ENCODE measurements at regions not wholly inside any gene's neighbourhood (a gene's known extent, or its start where the extent isn't known, plus 50 kb on each side); places are given as distances from the start of the nearest gene placed in this dataset.

- no peaks in the 10 kb centered on the region for H3K36me3 Mint-ChIP-seq (ENCODE audit: low read depth)
- no peak for ATAC-seq
- intact Hi-C loops (cut with micrococcal nuclease): no loop called here
- peaks cover 5% of the 10 kb centered on the region for H3K4me1 Mint-ChIP-seq (ENCODE audit: low read depth)
- ChIA-PET POLR2A (no interaction called here), CTCF (no interaction called here)
- no peak for DNase-seq
- H3K9me3 Mint-ChIP-seq: no peaks in the 10 kb centered on the region
- no peak overlapping the region for H3K27ac Mint-ChIP-seq
- H3K27me3 Mint-ChIP-seq: no peaks in the 10 kb centered on the region
- no peak for TF ChIP-seq CTCF (IDR thresholded peaks at IDR 0.05)
- no peak overlapping the region for H3K4me3 Mint-ChIP-seq
These were observed 58.8 kb upstream of the NUDT4 start for GRCh38 chr12:93318720-93319522.

DNA sequence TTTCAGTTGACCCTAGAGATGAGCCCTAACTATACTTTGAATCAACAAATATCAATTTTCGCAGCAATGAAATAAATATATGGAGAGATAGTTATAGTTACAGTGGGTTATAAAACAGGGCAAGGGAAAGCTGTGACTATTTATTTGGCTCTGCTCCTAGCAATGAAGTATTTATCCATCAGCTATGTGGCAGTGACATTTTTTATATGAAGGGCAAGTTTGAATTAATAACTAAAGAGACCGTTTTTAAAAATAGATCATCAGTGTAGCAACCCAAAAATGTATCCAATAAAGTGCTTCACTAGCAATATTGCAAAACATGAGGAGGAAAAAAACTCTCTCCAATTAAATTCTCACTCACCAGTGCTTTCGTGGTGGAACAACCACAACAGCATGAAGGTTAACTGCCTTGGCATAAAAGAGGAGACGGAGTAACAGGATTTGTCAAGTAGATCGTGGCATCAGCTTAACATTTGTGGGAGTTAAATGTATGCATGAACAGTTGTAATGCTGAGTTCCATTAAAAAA, 58.1 kb upstream of the NUDT4 start:
- no peak for DNase-seq
- intact Hi-C loops (cut with micrococcal nuclease): no loop called here
- CTCF ChIA-PET: no interaction called here
- H3K4me3 Mint-ChIP-seq: no peak overlapping the region
- no peaks in the 10 kb centered on the region for H3K36me3 Mint-ChIP-seq (ENCODE audit: low read depth)
- no peak for ATAC-seq
- H3K4me1 Mint-ChIP-seq (ENCODE audit: low read depth): peaks cover 5% of the 10 kb centered on the region
- no peaks in the 10 kb centered on the region for H3K27me3 Mint-ChIP-seq
- H3K9me3 Mint-ChIP-seq: no peaks in the 10 kb centered on the region
- H3K27ac Mint-ChIP-seq: no peak overlapping the region
- POLR2A ChIA-PET: no interaction called here
- no peak for TF ChIP-seq CTCF (IDR thresholded peaks at IDR 0.05)

- no peak for TF ChIP-seq CTCF (IDR thresholded peaks at IDR 0.05)
- Mint-ChIP-seq H3K36me3 (ENCODE audit: low read depth) (no peaks in the 10 kb centered on the region), H3K4me3 (no peak overlapping the region), H3K4me1 (ENCODE audit: low read depth) (no peaks in the 10 kb centered on the region), H3K9me3 (no peaks in the 10 kb centered on the region), H3K27me3 (no peaks in the 10 kb centered on the region), H3K27ac (no peak overlapping the region)
- intact Hi-C loops (cut with micrococcal nuclease): no loop called here
- DNase-seq (no peak), ATAC-seq (no peak)
- ChIA-PET POLR2A (interaction anchor here (0.6 kb wide), 1 partner anchor 217 kb away, joined by 3 read pairs; no protein-coding TSS in a partner anchor), CTCF (interaction anchor here (1.8 kb wide), 1 partner anchor 74 kb away, joined by 5 read pairs; no protein-coding TSS in a partner anchor)
These were observed 54.9 kb upstream of the NUDT4 start for GRCh38 chr12:93322784-93323183.

DNA sequence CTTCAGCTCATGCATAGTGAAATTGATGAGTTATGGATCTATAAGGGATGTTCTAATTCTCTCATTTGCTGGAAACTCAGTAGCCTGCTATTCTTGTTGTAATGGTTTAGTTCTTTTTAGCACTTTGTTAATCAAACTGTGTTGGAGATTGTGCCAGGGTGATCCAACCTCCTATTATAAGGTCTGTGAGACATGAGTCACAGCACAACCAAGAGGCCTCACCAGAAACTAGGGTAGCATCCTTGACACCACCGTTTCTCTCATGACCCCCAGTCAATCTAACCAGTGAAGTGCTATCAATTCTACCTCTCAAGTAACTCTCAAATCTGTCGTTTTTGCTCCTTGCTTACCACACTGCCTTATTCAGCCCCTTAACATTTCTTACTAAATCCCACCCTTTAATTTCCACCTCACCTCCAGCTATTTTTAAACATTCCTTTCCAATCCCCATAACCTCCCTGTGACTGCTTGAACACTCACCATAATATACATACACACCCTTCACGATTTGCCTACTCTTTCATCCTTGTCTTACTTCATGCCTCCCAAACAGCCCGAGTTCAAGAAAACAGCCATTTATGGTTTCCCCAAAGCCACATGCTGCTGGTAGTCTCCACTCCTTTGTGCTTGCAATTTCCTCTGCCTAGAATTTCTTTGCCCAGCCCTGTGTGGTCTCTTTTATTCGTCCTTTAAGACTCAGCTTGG, 53.9 kb upstream of the NUDT4 start:
- Mint-ChIP-seq H3K27ac (no peak overlapping the region), H3K27me3 (no peaks in the 10 kb centered on the region), H3K9me3 (no peaks in the 10 kb centered on the region), H3K4me1 (ENCODE audit: low read depth) (no peaks in the 10 kb centered on the region), H3K4me3 (no peak overlapping the region), H3K36me3 (ENCODE audit: low read depth) (no peaks in the 10 kb centered on the region)
- TF ChIP-seq CTCF (IDR thresholded peaks at IDR 0.05): no peak
- DNase-seq (no peak), ATAC-seq (peak; percentile 64)
- intact Hi-C loops (cut with micrococcal nuclease): no loop called here
- ChIA-PET CTCF (no interaction called here), POLR2A (interaction anchor here (0.6 kb wide), 1 partner anchor 9 kb away, joined by 3 read pairs; no protein-coding TSS in a partner anchor)

- ATAC-seq (no peak), DNase-seq (no peak)
- ChIA-PET POLR2A (no interaction called here), CTCF (no interaction called here)
- no peaks in the 10 kb centered on the region for H3K36me3 Mint-ChIP-seq (ENCODE audit: low read depth)
- no peaks in the 10 kb centered on the region for H3K4me1 Mint-ChIP-seq (ENCODE audit: low read depth)
- intact Hi-C loops (cut with micrococcal nuclease): no loop called here
- no peak for TF ChIP-seq CTCF (IDR thresholded peaks at IDR 0.05)
- no peaks in the 10 kb centered on the region for H3K27me3 Mint-ChIP-seq
- no peaks in the 10 kb centered on the region for H3K9me3 Mint-ChIP-seq
- no peak overlapping the region for H3K27ac Mint-ChIP-seq
- H3K4me3 Mint-ChIP-seq: no peak overlapping the region
These were observed 51.9 kb upstream of the NUDT4 start for GRCh38 chr12:93325855-93326254.
